ENCODE measurements at regions not wholly inside any gene's neighbourhood (a gene's known extent, or its start where the extent isn't known, plus 50 kb on each side); places are given as distances from the start of the nearest gene placed in this dataset.
"Not testable (repeated sequence)": the region's sequence is repeated elsewhere in the genome, so short reads cannot be mapped to it uniquely, and the experiment has no call there.

GRCh38 chr12:87413784-87414183, 615.4 kb downstream of the C12orf50 start:
- no peak for DNase-seq (ENCODE audit: low spot score)

DNA sequence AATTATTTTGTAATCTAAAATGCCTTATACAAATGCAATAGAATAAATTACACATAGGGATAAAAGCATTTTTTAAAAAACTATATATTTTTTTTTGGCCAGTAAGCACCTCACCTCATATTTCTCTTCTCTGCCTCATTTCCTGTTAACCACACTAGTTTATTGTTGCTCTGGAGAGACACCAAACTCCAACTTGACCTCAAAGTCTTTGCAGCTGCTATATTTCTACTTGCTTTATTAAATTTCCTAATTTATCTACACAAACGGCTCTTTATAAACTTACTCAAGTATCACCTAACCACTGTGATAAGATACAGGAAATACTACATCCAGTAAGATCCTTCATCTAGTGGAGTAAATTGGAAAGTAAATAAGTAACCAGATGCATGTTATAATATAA, 622.3 kb downstream of the C12orf50 start:
- DNase-seq (ENCODE audit: low spot score): no peak

DNA sequence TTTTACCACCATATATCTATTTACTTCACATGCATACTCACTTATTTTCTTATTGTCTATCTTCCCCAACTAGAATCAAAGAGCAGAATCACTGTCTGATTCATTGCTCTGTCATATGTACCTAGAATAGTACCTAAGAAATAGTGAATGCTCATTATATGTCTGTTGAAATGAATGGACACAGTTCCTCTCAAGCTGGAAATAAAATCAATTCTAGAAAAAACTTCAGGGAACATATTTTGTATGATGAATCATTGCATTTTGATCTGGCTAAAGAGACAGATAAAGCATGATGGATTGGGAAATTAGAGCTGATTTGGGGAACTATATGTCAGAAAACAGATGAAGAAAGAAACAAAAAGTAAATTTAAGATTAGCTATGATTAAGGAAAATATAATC, 623.3 kb downstream of the C12orf50 start:
- no peak for DNase-seq (ENCODE audit: low spot score)

DNA sequence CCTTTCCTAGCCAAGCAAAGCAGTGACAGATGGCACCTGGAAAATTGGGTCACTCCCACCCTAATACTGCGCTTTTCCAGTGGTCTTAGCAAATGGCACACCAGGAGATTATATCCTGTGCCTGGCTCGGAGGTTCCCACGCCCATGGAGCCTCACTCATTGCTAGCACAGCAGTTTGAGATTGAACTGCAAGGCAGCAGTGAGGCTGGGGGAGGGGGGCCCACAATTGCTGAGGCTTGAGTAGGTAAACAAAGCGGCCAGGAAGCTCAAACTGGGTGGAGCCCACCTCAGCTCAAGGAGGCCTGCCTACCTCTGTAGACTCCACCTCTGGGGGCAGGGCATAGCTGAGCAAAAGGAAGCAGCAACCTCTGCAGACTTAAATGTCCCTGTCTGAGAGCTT, 635.0 kb downstream of the C12orf50 start:
- DNase-seq (ENCODE audit: low spot score): not testable (repeated sequence)

DNA sequence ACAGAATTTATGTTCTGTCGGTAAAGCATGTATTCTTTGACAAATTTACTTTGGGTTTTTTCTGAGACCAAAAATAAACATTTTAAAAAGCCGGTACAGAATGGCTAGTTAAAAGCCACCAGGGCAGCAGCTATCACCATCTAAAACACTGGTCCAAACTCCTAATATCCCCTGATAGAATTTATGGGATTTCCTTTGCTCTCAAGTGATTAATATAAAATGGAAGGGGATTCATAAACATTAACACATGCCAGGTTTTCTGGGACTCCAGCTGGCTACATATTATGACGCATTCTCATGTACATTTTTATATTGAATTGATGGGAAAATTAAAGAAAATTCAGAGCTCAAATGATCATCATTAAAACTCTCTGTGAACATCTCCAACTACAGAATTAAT, 640.8 kb downstream of the C12orf50 start:
- no peak for DNase-seq (ENCODE audit: low spot score)

GRCh38 chr12:87385322-87385721, 643.9 kb downstream of the C12orf50 start:
- no peak for DNase-seq (ENCODE audit: low spot score)

DNA sequence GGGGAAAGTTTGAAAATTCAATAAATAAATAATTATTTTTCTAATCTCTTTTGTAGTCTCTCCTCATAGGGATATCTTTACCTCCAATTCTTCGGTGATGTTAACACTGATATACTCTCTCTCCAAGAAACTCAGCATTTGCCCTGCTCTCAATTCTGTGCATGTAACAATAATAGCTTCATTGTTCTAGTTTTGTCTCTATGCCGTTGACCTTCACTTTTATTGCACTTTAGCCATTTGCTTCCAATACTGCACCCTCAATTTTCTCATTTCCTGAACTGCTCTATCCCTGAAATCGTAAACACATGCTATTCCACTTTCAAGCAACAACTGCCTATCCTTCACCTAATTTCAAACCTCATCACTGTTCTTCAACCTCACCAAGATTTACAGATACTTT, 645.0 kb downstream of the C12orf50 start:
- no peak for DNase-seq (ENCODE audit: low spot score)

DNA sequence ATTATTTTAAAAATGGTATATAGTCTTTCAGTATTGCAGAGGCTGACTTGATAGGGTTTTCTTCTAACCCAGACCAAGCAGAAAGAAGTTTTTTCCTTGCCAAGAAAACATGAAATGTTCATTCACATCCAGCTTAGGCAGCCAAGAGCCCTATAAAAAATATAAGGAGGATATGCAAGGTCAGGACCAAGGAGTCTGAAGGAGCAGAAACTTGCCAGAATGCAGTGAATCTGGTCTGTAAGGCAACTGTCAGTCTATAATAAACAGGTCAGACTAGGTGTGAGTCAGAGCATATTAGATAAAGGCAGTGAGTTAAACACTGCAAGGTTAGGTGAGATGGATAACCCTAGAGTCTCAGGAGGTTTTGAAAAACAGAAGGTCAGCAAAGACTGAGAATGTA, 645.5 kb downstream of the C12orf50 start:
- DNase-seq (ENCODE audit: low spot score): no peak

GRCh38 chr12:87382959-87383566, 646.1 kb downstream of the C12orf50 start:
- no peak for DNase-seq (ENCODE audit: low spot score)

DNA sequence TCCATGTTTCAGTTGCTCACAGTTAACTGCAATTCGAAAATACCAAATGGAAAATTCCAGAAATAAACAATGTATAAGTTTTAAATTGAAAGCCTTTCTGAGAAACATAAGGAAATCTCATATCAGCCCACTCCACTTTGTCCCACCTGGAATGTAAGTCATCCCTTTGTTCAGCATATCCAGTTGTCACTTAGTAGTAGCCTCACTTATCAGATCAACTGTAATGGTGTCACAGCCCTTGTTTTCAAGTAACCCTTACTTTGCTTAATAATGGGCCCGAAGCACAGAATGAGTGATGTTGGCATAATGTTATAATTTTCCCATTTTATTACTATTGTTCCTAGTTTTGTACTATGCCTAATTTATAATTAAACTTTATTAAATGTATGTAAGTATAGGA, 646.8 kb downstream of the C12orf50 start:
- no peak for DNase-seq (ENCODE audit: low spot score)

DNA sequence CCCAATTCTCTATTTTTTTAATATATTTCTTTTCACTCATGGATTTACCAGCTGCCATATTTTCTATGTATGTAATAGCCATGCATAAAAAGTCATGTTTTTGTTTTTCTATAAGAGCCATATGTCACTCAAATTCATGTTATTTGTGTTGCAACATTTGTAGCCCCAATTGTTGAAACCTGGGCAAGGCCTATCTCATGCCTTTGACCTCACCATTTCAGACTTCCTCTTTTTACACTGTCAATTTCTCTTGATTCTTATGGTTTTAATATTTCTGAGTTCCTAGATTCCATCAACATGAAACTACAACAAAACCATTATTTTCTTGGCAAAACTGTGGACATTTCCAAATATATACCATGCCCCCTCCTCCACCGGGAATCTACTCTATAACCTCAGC, 647.5 kb downstream of the C12orf50 start:
- DNase-seq (ENCODE audit: low spot score): no peak

DNA sequence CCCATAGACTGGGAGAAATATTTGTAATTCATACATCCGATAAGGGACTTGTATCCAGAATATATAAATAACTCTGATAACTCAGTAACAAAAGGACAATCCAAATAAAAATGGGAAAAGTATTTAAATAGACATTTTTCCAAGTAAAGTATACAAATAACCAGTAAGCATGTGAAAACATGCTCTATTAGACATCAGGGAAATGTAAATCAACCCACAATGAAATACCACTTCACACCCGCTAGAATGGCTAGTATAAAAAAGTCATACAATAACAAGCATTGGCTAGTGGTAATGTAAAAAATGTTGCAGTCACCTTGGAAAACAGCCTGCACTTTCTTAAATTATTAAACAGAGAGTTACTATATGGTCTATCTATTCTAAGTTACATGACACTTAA, 650.7 kb downstream of the C12orf50 start:
- no peak for DNase-seq (ENCODE audit: low spot score)

DNA sequence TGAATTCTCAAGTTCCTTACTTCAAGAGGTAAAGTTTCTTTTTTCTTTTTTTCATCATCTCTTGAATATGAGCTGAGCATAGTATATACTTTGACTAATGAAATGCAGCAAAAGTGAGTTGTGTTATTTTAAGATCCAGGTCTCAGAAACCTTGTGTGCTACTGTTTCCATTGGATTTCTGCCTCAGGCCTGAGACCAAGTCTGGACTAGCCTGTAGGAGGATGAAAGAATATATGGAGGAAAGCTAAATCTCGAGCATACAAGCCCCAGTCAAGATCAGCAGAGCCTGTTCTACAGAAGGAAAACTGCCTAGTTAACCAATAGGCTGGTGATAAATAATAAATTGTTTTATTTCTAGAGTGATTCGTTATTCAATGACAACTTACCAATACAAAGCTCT, 652.5 kb downstream of the C12orf50 start:
- DNase-seq (ENCODE audit: low spot score): no peak

GRCh38 chr12:87369161-87369560, 660.0 kb downstream of the C12orf50 start:
- no peak for DNase-seq (ENCODE audit: low spot score)

DNA sequence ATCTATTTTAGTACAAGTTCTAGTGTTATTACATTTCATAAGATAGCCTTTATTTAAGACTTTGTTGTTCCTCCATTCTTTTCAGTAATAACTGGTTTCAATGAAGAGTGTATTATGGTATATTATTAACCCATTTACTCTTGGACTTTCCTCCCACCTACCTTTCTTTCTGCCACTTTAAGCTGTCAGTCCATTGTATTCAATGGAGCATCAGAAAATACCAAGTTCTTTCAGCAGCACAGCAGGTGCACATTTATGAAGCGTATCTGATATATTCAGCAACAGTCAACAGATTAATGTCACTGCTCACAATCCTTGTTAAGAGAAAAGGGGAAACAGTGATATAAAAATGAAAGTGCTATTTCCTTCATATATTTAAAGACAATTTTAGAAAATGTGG, 660.9 kb downstream of the C12orf50 start:
- no peak for DNase-seq (ENCODE audit: low spot score)

- DNase-seq (ENCODE audit: low spot score): no peak
Measured at GRCh38 chr12:87365423-87365822, 663.8 kb downstream of the C12orf50 start.

DNA sequence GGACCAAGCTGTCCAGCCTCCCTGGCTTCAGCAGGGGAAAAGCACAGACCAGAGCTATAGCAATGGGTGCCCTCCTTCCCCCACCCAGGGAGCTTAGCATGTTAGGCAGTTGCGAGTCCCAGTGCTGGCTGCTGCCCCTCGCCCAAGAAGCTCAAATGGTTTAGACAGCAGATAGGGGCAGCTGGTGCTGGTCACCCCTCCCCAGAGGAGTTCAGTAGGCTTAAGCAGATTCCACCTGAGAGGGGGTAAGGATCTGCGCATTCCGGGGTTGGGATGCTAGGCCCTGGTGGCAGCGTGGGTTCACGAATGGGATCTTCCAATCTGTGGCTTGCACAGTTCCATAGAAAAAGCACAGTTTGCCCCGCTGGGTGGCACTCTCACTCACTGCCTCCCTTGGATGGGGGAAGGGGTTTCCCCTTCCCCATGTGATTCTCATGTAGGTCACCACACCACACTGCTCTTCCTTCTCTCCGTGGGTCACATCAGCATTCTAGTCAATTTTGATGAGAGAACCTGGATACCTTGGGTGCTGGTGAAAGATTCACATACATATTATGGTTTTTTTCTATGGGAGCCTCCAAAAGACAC, 665.6 kb downstream of the C12orf50 start:
- DNase-seq (ENCODE audit: low spot score): no peak

DNA sequence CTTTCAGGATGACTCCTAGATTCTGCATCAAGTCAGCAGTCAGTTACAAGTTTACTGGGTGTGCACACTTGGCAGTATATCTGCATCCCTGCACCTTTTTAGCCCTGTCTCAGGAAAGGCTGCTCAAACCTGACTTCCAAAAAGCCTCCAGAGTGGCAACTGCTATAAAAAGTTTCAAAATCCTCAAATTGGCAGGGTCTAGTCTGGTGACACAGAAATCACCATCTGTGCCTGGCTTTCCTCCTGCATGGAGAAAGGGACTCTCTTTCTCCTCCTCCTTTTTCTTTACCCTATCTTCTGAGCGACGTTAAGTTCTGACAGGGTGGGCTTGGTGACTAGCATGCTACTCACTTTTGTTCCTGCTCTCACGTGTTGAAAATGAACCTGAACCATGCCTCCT, 679.5 kb downstream of the C12orf50 start:
- DNase-seq (ENCODE audit: low spot score): no peak

DNA sequence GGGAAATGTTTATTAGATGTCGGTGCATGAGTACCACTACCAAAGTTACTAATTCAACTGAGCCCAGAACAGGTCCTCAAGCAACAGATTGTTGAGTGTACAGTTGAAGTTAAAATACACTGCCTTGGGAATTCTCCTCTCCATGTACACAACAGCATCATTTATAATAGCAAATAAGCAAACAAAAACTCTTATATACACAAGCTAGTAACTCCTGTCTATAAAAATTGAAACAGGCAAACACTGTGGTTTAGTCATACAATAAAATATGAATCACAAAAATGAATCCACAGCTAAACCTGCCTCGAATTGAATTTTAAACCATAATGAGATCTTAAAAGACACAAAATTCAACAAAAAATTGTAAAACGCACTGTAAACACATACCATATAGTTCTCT, 681.1 kb downstream of the C12orf50 start:
- DNase-seq (ENCODE audit: low spot score): no peak

DNA sequence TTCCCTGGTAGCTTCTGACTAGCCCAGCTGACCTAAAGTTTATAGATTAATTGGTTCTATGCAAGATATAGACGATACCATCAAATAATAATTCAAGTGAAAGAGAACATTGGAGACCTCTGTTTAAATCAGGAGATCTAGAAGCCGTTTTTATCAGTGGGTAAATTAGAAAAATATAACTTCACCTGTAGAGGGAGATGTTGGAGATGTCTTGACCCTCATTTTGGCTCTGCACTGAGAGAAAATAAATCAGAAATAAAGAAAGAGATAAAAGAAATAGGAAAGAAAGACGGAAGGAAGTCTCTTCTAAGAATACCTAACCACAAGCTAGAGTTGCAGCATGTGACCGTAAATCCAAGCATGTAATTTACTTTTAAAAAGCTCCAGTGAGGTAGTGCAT, 684.5 kb downstream of the C12orf50 start:
- DNase-seq (ENCODE audit: low spot score): no peak

DNA sequence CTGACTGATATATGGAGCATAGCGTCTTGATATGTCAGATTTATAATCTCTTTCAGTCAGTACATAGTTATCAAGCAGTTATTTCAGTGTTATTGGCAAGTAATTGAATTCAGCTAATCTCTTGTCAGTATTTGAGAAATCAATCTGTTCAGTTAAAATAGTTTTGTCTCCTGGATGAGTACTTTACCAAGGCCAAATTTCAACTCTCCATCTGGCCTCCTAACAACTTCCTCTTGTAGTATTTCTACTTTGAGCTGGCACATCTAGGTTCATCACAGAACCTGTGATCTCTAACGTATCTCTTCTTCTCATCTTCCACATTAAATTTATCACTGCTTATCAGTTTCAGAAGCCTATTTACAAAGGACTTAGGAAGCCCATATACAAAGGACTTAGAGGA, 690.5 kb downstream of the C12orf50 start:
- DNase-seq (ENCODE audit: low spot score): no peak

DNA sequence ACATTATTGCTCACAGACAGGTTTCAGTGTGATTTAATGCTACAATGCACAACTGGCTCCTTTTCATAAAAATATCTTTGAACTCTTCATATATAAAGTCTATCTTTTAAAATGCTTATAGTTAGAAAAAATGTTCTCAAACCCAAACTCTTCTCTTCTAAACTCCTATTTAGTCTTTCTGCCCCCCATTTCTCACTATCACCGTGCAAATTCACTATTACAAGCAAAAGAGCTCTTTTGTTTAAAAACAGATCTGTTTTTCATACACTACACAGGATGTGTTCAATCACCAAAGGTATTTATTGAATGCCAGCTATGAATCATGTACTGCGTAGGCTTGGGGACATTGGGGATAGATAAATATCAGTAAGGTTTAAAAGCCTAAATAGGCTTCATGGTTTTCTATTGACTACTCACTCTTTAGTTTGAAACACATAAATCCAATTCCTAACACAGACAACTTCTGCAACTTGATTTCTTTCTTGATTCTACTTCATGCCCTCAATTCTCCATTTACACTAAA, 692.3 kb downstream of the C12orf50 start:
- no peak for DNase-seq (ENCODE audit: low spot score)

DNA sequence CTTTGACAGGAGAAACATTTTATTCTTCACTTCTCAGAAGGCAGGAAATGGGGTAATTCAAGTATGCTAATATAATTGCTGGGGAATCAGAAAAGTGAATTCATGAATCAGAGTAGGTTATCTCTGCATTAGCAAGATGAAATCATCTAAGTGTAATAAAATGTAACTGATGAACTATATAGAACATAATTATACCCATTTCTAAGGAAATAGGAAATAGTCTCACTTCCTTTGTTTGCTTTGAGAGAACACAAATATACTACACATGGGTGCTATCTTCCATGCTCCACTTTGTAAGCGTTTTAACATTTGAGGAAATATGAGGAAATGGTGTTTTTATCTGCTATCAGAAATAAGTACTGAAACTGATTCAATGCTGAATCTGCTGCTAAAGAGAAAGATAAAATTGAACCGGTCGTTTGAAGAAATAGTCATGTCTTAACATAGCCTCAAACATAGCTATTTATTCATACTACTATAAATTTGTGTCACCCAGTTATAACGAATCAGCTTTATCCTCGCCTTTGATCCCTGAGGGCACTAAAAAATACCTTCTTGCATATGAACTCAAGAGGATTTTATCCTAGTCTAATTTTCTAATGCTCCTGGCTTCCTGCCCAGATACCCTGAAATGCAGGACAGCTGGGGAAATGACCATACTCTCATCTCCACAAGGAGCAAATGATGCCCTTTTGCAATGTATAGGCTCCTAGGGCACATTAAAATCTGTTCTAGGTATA, 696.0 kb downstream of the C12orf50 start:
- DNase-seq (ENCODE audit: low spot score): no peak

All from globus pallidus (tissue), 1 donor.